ENCODE measurements at regions not wholly inside any gene's neighbourhood (a gene's known extent, or its start where the extent isn't known, plus 50 kb on each side); places are given as distances from the start of the nearest gene placed in this dataset.
A peak's percentile ranks its signal among the peaks of the same experiment; 100 is the strongest.

GRCh38 chr2:120447127-120447785 is 101.3 kb downstream of the INHBB start:
- Mint-ChIP-seq H3K9me3 (peaks cover 0 to 4% (median 0%) of the 10 kb centered on the region in 7 donors), H3K36me3 (no peaks in the 10 kb centered on the region), H3K27me3 (peaks cover 37 to 64% (median 60%) of the 10 kb centered on the region in 3 donors), H3K27ac (peak overlapping the region in 1 of 6 donors; percentile 61), H3K4me3 (no peak overlapping the region), H3K4me1 (peaks cover 4 to 7% (median 5%) of the 10 kb centered on the region in 3 donors)
- ATAC-seq (ENCODE audit: low read depth in 2 of 2) (no peak), DNase-seq (no peak)

- H3K4me1 Mint-ChIP-seq: peaks cover 2 to 4% (median 3%) of the 10 kb centered on the region in 3 donors
- no peaks in the 10 kb centered on the region for H3K36me3 Mint-ChIP-seq
- peaks cover 0 to under 1% (median 0%) of the 10 kb centered on the region in 7 donors for H3K9me3 Mint-ChIP-seq
- peaks cover 34 to 56% (median 49%) of the 10 kb centered on the region in 3 donors for H3K27me3 Mint-ChIP-seq
- H3K27ac Mint-ChIP-seq: no peak overlapping the region
- DNase-seq (no peak), ATAC-seq (ENCODE audit: low read depth in 2 of 2) (no peak)
- H3K4me3 Mint-ChIP-seq: no peak overlapping the region
Measured at GRCh38 chr2:120448436-120448835, 102.5 kb downstream of the INHBB start.

- no peaks in the 10 kb centered on the region for H3K36me3 Mint-ChIP-seq
- DNase-seq (no peak), ATAC-seq (ENCODE audit: low read depth in 2 of 2) (no peak)
- H3K27ac Mint-ChIP-seq: no peak overlapping the region
- no peaks in the 10 kb centered on the region for H3K9me3 Mint-ChIP-seq
- H3K4me1 Mint-ChIP-seq: no peaks in the 10 kb centered on the region
- H3K27me3 Mint-ChIP-seq: peaks cover 27 to 48% (median 42%) of the 10 kb centered on the region in 3 donors
- no peak overlapping the region for H3K4me3 Mint-ChIP-seq
Measured at GRCh38 chr2:120448961-120449810, 103.2 kb downstream of the INHBB start.

GRCh38 chr2:120450196-120450820 is 104.4 kb downstream of the INHBB start:
- H3K36me3 Mint-ChIP-seq: no peaks in the 10 kb centered on the region
- no peak for DNase-seq

GRCh38 chr2:120451334-120451733 is 105.4 kb downstream of the INHBB start:
- Mint-ChIP-seq H3K36me3 (no peaks in the 10 kb centered on the region), H3K4me3 (peak overlapping the region in 1 of 8 donors; percentile 25), H3K4me1 (no peaks in the 10 kb centered on the region), H3K27me3 (peaks cover 17 to 33% (median 32%) of the 10 kb centered on the region in 3 donors), H3K9me3 (peaks cover 0 to 5% (median 0%) of the 10 kb centered on the region in 7 donors), H3K27ac (no peak overlapping the region)
- no peak for DNase-seq
- no peak for ATAC-seq (ENCODE audit: low read depth in 2 of 2)

More at GRCh38 chr2:120450196-120450820, 104.4 kb downstream of the INHBB start:
- no peak overlapping the region for H3K27ac Mint-ChIP-seq
- peaks cover 21 to 38% (median 37%) of the 10 kb centered on the region in 3 donors for H3K27me3 Mint-ChIP-seq
- peaks cover 0 to 2% (median 0%) of the 10 kb centered on the region in 7 donors for H3K9me3 Mint-ChIP-seq
- H3K4me1 Mint-ChIP-seq: no peaks in the 10 kb centered on the region
- no peak for ATAC-seq (ENCODE audit: low read depth in 2 of 2)
- H3K4me3 Mint-ChIP-seq: no peak overlapping the region

GRCh38 chr2:120452131-120452530 is 106.2 kb downstream of the INHBB start:
- DNase-seq: no peak
- Mint-ChIP-seq H3K27me3 (peaks cover 10 to 33% (median 27%) of the 10 kb centered on the region in 3 donors), H3K4me3 (no peak overlapping the region), H3K4me1 (no peaks in the 10 kb centered on the region), H3K9me3 (peaks cover 2 to 12% (median 7%) of the 10 kb centered on the region in 7 donors), H3K27ac (no peak overlapping the region), H3K36me3 (peaks cover 0 to 5% of the 10 kb centered on the region in 2 donors)
- no peak for ATAC-seq (ENCODE audit: low read depth in 2 of 2)

GRCh38 chr2:120452945-120453634 is 107.2 kb downstream of the INHBB start:
- no peaks in the 10 kb centered on the region for H3K4me1 Mint-ChIP-seq
- no peak overlapping the region for H3K4me3 Mint-ChIP-seq
- peaks cover 6 to 22% (median 15%) of the 10 kb centered on the region in 7 donors for H3K9me3 Mint-ChIP-seq
- H3K36me3 Mint-ChIP-seq: peaks cover 0 to 10% of the 10 kb centered on the region in 2 donors
- peaks cover 10 to 37% (median 19%) of the 10 kb centered on the region in 3 donors for H3K27me3 Mint-ChIP-seq
- ATAC-seq (ENCODE audit: low read depth in 2 of 2) (no peak), DNase-seq (no peak)
- no peak overlapping the region for H3K27ac Mint-ChIP-seq

- DNase-seq (no peak), ATAC-seq (ENCODE audit: low read depth in 2 of 2) (no peak)
- peaks cover 7 to 27% (median 20%) of the 10 kb centered on the region in 7 donors for H3K9me3 Mint-ChIP-seq
- no peak overlapping the region for H3K27ac Mint-ChIP-seq
- peaks cover 10 to 37% (median 19%) of the 10 kb centered on the region in 3 donors for H3K27me3 Mint-ChIP-seq
- H3K36me3 Mint-ChIP-seq: peaks cover 0 to 10% of the 10 kb centered on the region in 2 donors
- no peaks in the 10 kb centered on the region for H3K4me1 Mint-ChIP-seq
- H3K4me3 Mint-ChIP-seq: no peak overlapping the region
Measured at GRCh38 chr2:120453635-120453998, 107.7 kb downstream of the INHBB start.

- peaks cover 6 to 31% (median 13%) of the 10 kb centered on the region in 3 donors for H3K27me3 Mint-ChIP-seq
- H3K9me3 Mint-ChIP-seq: peaks cover 14 to 38% (median 29%) of the 10 kb centered on the region in 7 donors
- DNase-seq (no peak), ATAC-seq (ENCODE audit: low read depth in 2 of 2) (no peak)
- H3K27ac Mint-ChIP-seq: peak overlapping the region in 1 of 6 donors; percentile 33
- H3K4me3 Mint-ChIP-seq: no peak overlapping the region
- peaks cover 0 to 10% of the 10 kb centered on the region in 2 donors for H3K36me3 Mint-ChIP-seq
- H3K4me1 Mint-ChIP-seq: no peaks in the 10 kb centered on the region
Measured at GRCh38 chr2:120454654-120455385, 108.9 kb downstream of the INHBB start.

- DNase-seq: no peak
- H3K36me3 Mint-ChIP-seq: peaks cover 0 to 10% of the 10 kb centered on the region in 2 donors
- peaks cover 14 to 40% (median 30%) of the 10 kb centered on the region in 7 donors for H3K9me3 Mint-ChIP-seq
- H3K27me3 Mint-ChIP-seq: peaks cover 4 to 31% (median 9%) of the 10 kb centered on the region in 3 donors
- no peak overlapping the region for H3K4me3 Mint-ChIP-seq
- no peak for ATAC-seq (ENCODE audit: low read depth in 2 of 2)
- H3K27ac Mint-ChIP-seq: no peak overlapping the region
- H3K4me1 Mint-ChIP-seq: no peaks in the 10 kb centered on the region
Measured at GRCh38 chr2:120455390-120455789, 109.5 kb downstream of the INHBB start.

GRCh38 chr2:120456867-120457266 is 110.9 kb downstream of the INHBB start:
- Mint-ChIP-seq H3K36me3 (peaks cover 0 to 10% of the 10 kb centered on the region in 2 donors), H3K4me1 (no peaks in the 10 kb centered on the region), H3K27ac (no peak overlapping the region), H3K4me3 (no peak overlapping the region), H3K9me3 (peaks cover 14 to 40% (median 32%) of the 10 kb centered on the region in 7 donors), H3K27me3 (peaks cover 4 to 20% (median 6%) of the 10 kb centered on the region in 3 donors)
- ATAC-seq (ENCODE audit: low read depth in 2 of 2) (no peak), DNase-seq (no peak)

- no peak for DNase-seq
- H3K27me3 Mint-ChIP-seq: peaks cover 0 to 14% (median 6%) of the 10 kb centered on the region in 3 donors
- no peaks in the 10 kb centered on the region for H3K4me1 Mint-ChIP-seq
- no peak overlapping the region for H3K4me3 Mint-ChIP-seq
- H3K36me3 Mint-ChIP-seq: peaks cover 0 to 10% of the 10 kb centered on the region in 2 donors
- H3K27ac Mint-ChIP-seq: no peak overlapping the region
- peaks cover 14 to 38% (median 32%) of the 10 kb centered on the region in 7 donors for H3K9me3 Mint-ChIP-seq
- no peak for ATAC-seq (ENCODE audit: low read depth in 2 of 2)
Measured at GRCh38 chr2:120460511-120460910, 114.6 kb downstream of the INHBB start.
